HG03060 (cell line): ENCODE measurements at regions not wholly inside any gene's neighbourhood (a gene's known extent, or its start where the extent isn't known, plus 50 kb on each side); places are given as distances from the start of the nearest gene placed in this dataset.

ENCODE experiments used
- ATAC-seq: cut with Tn5 transposase; IDR thresholded peaks from one replicate; pipeline ENCODE4 v1.9.1; 2021; ENCODE audit warnings: low read depth, moderate number of reproducible peaks; ENCODE audit not compliant: unreplicated experiment

- ATAC-seq: no peak
Measured at GRCh38 chr20:60352596-60352995, 394.4 kb downstream of the CDH26 start.

- ATAC-seq: no peak
Measured at GRCh38 chr20:60354024-60354580, 395.9 kb downstream of the CDH26 start.

GRCh38 chr20:60358101-60358500 is 399.9 kb downstream of the CDH26 start:
- ATAC-seq: no peak

GRCh38 chr20:60359010-60359409 is 400.8 kb downstream of the CDH26 start:
- ATAC-seq: no peak

- ATAC-seq: no peak
Measured at GRCh38 chr20:60361761-60362395, 403.7 kb downstream of the CDH26 start.

- ATAC-seq: no peak
Measured at GRCh38 chr20:60362531-60362930, 404.3 kb downstream of the CDH26 start.

- ATAC-seq: no peak
Measured at GRCh38 chr20:60363698-60364097, 405.5 kb downstream of the CDH26 start.

- no peak for ATAC-seq
Measured at GRCh38 chr20:60365064-60365666, 406.9 kb downstream of the CDH26 start.

- no peak for ATAC-seq
Measured at GRCh38 chr20:60365882-60366281, 407.7 kb downstream of the CDH26 start.

- no peak for ATAC-seq
Measured at GRCh38 chr20:60371384-60371783, 413.2 kb downstream of the CDH26 start.

GRCh38 chr20:60372275-60372674 is 414.1 kb downstream of the CDH26 start:
- no peak for ATAC-seq

GRCh38 chr20:60372822-60373221 is 414.6 kb downstream of the CDH26 start:
- no peak for ATAC-seq

- no peak for ATAC-seq
Measured at GRCh38 chr20:60378620-60379019, 420.4 kb downstream of the CDH26 start.

GRCh38 chr20:60381643-60382400 is 423.6 kb downstream of the CDH26 start:
- ATAC-seq: no peak

GRCh38 chr20:60389441-60389840 is 431.2 kb downstream of the CDH26 start:
- ATAC-seq: no peak

GRCh38 chr20:60389882-60390281 is 431.7 kb downstream of the CDH26 start:
- ATAC-seq: no peak

GRCh38 chr20:60395991-60396390 is 437.8 kb downstream of the CDH26 start:
- no peak for ATAC-seq

- ATAC-seq: no peak
Measured at GRCh38 chr20:60400567-60400966, 442.3 kb downstream of the CDH26 start.

- ATAC-seq: no peak
Measured at GRCh38 chr20:60402189-60403058, 444.2 kb downstream of the CDH26 start.

GRCh38 chr20:60403105-60403741 is 445.0 kb downstream of the CDH26 start:
- ATAC-seq: no peak
